ENCODE measurements at regions not wholly inside any gene's neighbourhood (a gene's known extent, or its start where the extent isn't known, plus 50 kb on each side); places are given as distances from the start of the nearest gene placed in this dataset.

- TF ChIP-seq POLR2A (IDR thresholded peaks at IDR 0.05; ENCODE audit: insufficient read depth in 1 of 2, low read depth in 2 of 2, low read length in 2 of 2): no peak
- no peak for TF ChIP-seq ZNF260 (CRISPR knock-in tag; IDR thresholded peaks at IDR 0.05; ENCODE audit: borderline replicate concordance, low read depth)
- TF ChIP-seq ZBTB26 (CRISPR knock-in tag; IDR thresholded peaks at IDR 0.05; ENCODE audit: borderline replicate concordance): no peak
- TF ChIP-seq EZH2 (conservative IDR thresholded peaks at IDR 0.05; ENCODE audit: low read depth, low read length): no peak
- no peak for TF ChIP-seq ARHGAP35 (CRISPR knock-in tag; IDR thresholded peaks at IDR 0.05; ENCODE audit: borderline replicate concordance)
- no peak for TF ChIP-seq ZBTB33 (CRISPR knock-in tag; IDR thresholded peaks at IDR 0.05)
- no peak for TF ChIP-seq FOXA1 (IDR thresholded peaks at IDR 0.05)
- no peak for TF ChIP-seq FOXA1 (CRISPR knock-in tag; IDR thresholded peaks at IDR 0.05)
- TF ChIP-seq HMG20A (CRISPR knock-in tag; IDR thresholded peaks at IDR 0.05; ENCODE audit: borderline replicate concordance): no peak
- no peak for TF ChIP-seq DMTF1 (CRISPR knock-in tag; IDR thresholded peaks at IDR 0.05)
- no peak for TF ChIP-seq PREB (CRISPR knock-in tag; IDR thresholded peaks at IDR 0.05)
- TF ChIP-seq CTCF (CRISPR knock-in tag; IDR thresholded peaks at IDR 0.05): no peak
- no peak for TF ChIP-seq ATRX (CRISPR knock-in tag; IDR thresholded peaks at IDR 0.05; ENCODE audit: borderline replicate concordance)
- TF ChIP-seq ADNP (CRISPR knock-in tag; IDR thresholded peaks at IDR 0.05): no peak
Observed at GRCh38 chr3:22101811-22102210, 350.8 kb upstream of the ZNF385D start.

All from HepG2 (cell line).